Inferior parietal cortex (tissue), 1 donor: ENCODE measurements at regions not wholly inside any gene's neighbourhood (a gene's known extent, or its start where the extent isn't known, plus 50 kb on each side); places are given as distances from the start of the nearest gene placed in this dataset.

Source experiments
- DNase-seq: peaks from one replicate; pipeline ENCODE4 v3.0.0-alpha.2; 2016; ENCODE audit errors: extremely low spot score

DNA sequence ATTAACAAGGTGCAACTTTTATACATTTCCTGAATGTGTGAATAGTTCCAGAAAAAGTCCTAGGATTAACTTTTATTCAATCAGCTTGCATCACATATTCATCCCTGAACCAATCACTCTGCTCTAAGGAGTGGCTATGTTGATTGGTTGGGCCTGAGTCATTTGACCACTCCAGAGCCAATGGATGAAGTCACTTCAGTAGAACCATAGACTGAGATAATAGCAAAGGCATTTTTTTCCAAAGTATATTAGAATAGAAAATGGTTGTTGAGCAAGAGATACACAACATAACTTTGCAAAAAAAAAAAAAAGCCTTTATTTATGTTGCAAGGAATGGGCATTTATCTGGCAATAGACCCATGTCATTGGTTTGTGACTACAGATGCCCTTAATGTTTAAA lies 55.5 kb upstream of the AGTR1 start:
- DNase-seq: no peak

DNA sequence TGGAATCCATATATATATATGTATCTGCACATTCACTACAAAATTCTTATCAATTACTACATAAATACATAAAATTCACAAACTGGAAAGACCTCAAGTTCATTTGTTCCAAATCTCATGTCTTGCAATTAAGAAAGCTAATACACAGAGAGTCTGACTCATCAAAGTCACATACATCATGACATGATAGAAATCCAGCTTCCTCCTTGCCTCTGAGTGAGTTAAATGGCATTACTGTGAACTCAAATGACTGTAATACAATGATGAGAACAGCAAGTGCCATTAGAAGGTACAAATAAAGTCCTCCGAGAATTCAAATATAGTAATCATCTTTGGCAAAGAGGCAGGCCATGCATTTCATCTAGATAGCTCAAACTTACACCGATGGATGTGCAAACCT lies 55.1 kb upstream of the AGTR1 start:
- DNase-seq: no peak

DNA sequence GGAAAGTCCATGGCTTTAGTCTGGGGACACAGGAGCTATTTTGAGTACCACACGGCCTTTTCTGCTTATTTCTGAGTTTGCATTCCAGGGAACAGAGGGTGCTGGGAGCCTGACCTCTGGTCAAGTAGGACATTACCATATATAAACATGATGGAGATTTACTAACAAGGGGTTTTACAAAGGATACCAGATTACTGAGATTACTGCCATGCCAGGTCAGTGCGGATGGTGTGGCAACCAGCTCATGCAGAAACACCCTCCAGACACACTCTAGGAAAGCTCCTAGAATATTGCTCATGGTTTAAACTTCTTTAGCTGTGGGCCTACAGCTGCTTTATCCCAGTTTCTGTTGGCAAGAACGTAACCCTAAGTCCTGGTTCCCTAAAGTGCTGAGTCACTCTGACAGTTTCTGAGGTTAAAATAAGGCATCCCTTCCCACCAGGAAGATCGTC lies 54.3 kb upstream of the AGTR1 start:
- no peak for DNase-seq

DNA sequence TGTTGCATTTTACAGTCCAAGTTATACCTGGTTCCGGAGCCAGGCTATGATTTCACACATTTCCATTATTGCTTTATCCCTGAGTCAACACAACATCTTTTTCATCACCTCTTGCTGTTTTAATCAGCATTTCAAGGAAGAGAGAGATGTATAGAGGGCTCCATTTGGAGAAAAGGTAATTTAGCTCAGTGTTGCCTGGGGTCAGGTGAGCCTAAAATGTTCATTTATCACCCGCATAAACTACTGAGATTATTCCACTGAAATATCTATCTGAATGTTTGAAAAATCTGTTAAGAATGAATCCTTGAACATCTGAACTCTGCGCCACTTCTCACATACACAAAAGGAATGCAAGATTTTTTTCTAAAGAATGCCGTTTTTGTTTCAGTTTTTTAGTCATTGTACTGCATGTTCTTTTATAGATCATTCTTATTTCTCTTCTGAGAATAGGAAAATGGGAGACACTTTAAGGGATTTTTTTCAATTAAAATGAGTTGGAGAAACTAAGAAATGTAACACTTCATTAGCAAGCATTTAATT lies 51.5 kb upstream of the AGTR1 start:
- DNase-seq: no peak
